Gastroesophageal sphincter (tissue), 4 donors: ENCODE measurements at regions not wholly inside any gene's neighbourhood (a gene's known extent, or its start where the extent isn't known, plus 50 kb on each side); places are given as distances from the start of the nearest gene placed in this dataset.

ENCODE experiments used
- ATAC-seq: fragments of 150-250 bp; one replicate; pipeline ENCODE4 v1.9.1; 2016; ENCODE audit warnings: mild to moderate bottlenecking, moderate library complexity
- H3K27ac ChIP-seq, 4 donors: fragments of 200-600 bp; sonication (generic) in 3 of 4; 1 replicate in 3 of 4; 2 replicates in 1 of 4; pipeline ENCODE4 v1.5.1; 2016 to 2019
- H3K27me3 ChIP-seq: fragments of 200-600 bp; sonication (generic); one replicate; pipeline ENCODE4 v1.5.1; 2019
- H3K36me3 ChIP-seq, 2 donors: fragments of 200-600 bp; sonication (generic); one replicate each; pipeline ENCODE4 v1.5.1; 2019; ENCODE audit warnings: control low read depth in 1 of 2
- H3K4me1 ChIP-seq, 3 donors: fragments of 200-600 bp; sonication (generic); 1 replicate in 2 of 3; 2 replicates in 1 of 3; pipeline ENCODE4 v1.5.1; 2016 to 2019; ENCODE audit warnings: control low read depth in 2 of 3
- H3K4me3 ChIP-seq, 2 donors: fragments of 200-600 bp; sonication (generic); one replicate each; pipeline ENCODE4 v1.5.1; 2019; ENCODE audit warnings: mild to moderate bottlenecking in 1 of 2, moderate library complexity in 1 of 2
- H3K9me3 ChIP-seq, 3 donors: fragments of 200-600 bp; sonication (generic); one replicate each; pipeline ENCODE4 v1.5.1; 2017 to 2019; ENCODE audit warnings: control low read depth in 2 of 3
- CTCF ChIP-seq, 4 experiments: fragments of 200-600 bp in 2 of 4; fragments of 450-650 bp in 2 of 4; sonication (generic) in 1 of 4; IDR thresholded peaks; one replicate each; pipeline ENCODE4 v1.5.1; 2017 to 2019; ENCODE audit warnings: antibody characterized with exemption in 4 of 4, mild to moderate bottlenecking in 2 of 4, moderate library complexity in 2 of 4
- EP300 ChIP-seq: sonication (generic); formaldehyde crosslinking; IDR thresholded peaks from one replicate; pipeline ENCODE4 v1.6.1; 2017; ENCODE audit warnings: antibody characterized with exemption, mild to moderate bottlenecking
- POLR2A ChIP-seq, 2 donors: fragments of 450-650 bp; IDR thresholded peaks; one replicate each; pipeline ENCODE4 v1.6.1; 2017; ENCODE audit warnings: antibody characterized with exemption in 2 of 2, mild to moderate bottlenecking in 2 of 2, moderate library complexity in 1 of 2
- POLR2AphosphoS5 ChIP-seq: sonication (generic); formaldehyde crosslinking; IDR thresholded peaks from one replicate; pipeline ENCODE4 v1.6.1; 2017; ENCODE audit warnings: antibody characterized with exemption
- WGBS, 2 donors: methylation state at CpG; one replicate each; pipeline ENCODE4 v1.1.5; 2018; ENCODE audit warnings: low coverage in 1 of 2; 5-methylcytosine and 5-hydroxymethylcytosine counted together

GRCh38 chr2:220478305-220479058, 851.1 kb downstream of the SLC4A3 start:
- Histone ChIP-seq H3K4me3 (no peak overlapping the region), H3K36me3 (no peaks in the 10 kb centered on the region), H3K27me3 (no peaks in the 10 kb centered on the region), H3K4me1 (no peaks in the 10 kb centered on the region), H3K9me3 (no peaks in the 10 kb centered on the region), H3K27ac (no peak overlapping the region)
- TF ChIP-seq EP300, result no peak
- no peak for TF ChIP-seq POLR2A (IDR thresholded peaks at IDR 0.05)
- TF ChIP-seq CTCF (IDR thresholded peaks at IDR 0.05), result no peak
- no peak for TF ChIP-seq POLR2AphosphoS5
- ATAC-seq, result no peak
- 64 to 75% methylated on average over 3 to 4 of the region's 4 CpGs for WGBS, 2 donors

- peaks cover 6% of the 10 kb centered on the region for H3K27me3 ChIP-seq
- ATAC-seq, result no peak
- H3K4me3 ChIP-seq, result no peak overlapping the region
- TF ChIP-seq POLR2AphosphoS5, result no peak
- no peak for TF ChIP-seq CTCF (IDR thresholded peaks at IDR 0.05)
- no peak for TF ChIP-seq EP300
- TF ChIP-seq POLR2A (IDR thresholded peaks at IDR 0.05), result no peak
- no peaks in the 10 kb centered on the region for H3K9me3 ChIP-seq
- H3K4me1 ChIP-seq, result no peaks in the 10 kb centered on the region
- 64 to 86% methylated on average over 1 to 3 of the region's 3 CpGs for WGBS, 2 donors
- no peaks in the 10 kb centered on the region for H3K36me3 ChIP-seq
- no peak overlapping the region for H3K27ac ChIP-seq
These were observed 855.3 kb downstream of the SLC4A3 start for GRCh38 chr2:220482716-220483115.

GRCh38 chr2:220489121-220489520, 861.7 kb downstream of the SLC4A3 start:
- Histone ChIP-seq H3K4me1 (no peaks in the 10 kb centered on the region), H3K9me3 (no peaks in the 10 kb centered on the region), H3K27me3 (peaks cover 6% of the 10 kb centered on the region), H3K36me3 (no peaks in the 10 kb centered on the region), H3K4me3 (no peak overlapping the region), H3K27ac (no peak overlapping the region)
- no peak for ATAC-seq
- TF ChIP-seq CTCF (IDR thresholded peaks at IDR 0.05), result no peak
- TF ChIP-seq POLR2A (IDR thresholded peaks at IDR 0.05), result no peak
- TF ChIP-seq POLR2AphosphoS5, result no peak
- TF ChIP-seq EP300, result no peak

GRCh38 chr2:220491670-220492069, 864.2 kb downstream of the SLC4A3 start:
- TF ChIP-seq EP300 (no peak), POLR2A (IDR thresholded peaks at IDR 0.05) (no peak), POLR2AphosphoS5 (no peak), CTCF (IDR thresholded peaks at IDR 0.05) (no peak)
- H3K27me3 ChIP-seq, result no peaks in the 10 kb centered on the region
- no peak overlapping the region for H3K27ac ChIP-seq
- no peak for ATAC-seq
- 51 to 73% methylated on average over 4 of the region's 4 CpGs for WGBS, 2 donors
- H3K36me3 ChIP-seq, result no peaks in the 10 kb centered on the region
- no peak overlapping the region for H3K4me3 ChIP-seq
- no peaks in the 10 kb centered on the region for H3K9me3 ChIP-seq
- H3K4me1 ChIP-seq, result no peaks in the 10 kb centered on the region

GRCh38 chr2:220493871-220494525, 866.6 kb downstream of the SLC4A3 start:
- Histone ChIP-seq H3K4me1 (no peaks in the 10 kb centered on the region), H3K4me3 (no peak overlapping the region), H3K27ac (no peak overlapping the region), H3K36me3 (no peaks in the 10 kb centered on the region), H3K27me3 (no peaks in the 10 kb centered on the region), H3K9me3 (no peaks in the 10 kb centered on the region)
- ATAC-seq, result no peak
- TF ChIP-seq EP300 (no peak), POLR2AphosphoS5 (no peak), CTCF (IDR thresholded peaks at IDR 0.05) (no peak), POLR2A (IDR thresholded peaks at IDR 0.05) (no peak)
- WGBS, 2 donors, result 75 to 95% methylated on average over 9 of the region's 9 CpGs
